ENCODE measurements at regions not wholly inside any gene's neighbourhood (a gene's known extent, or its start where the extent isn't known, plus 50 kb on each side); places are given as distances from the start of the nearest gene placed in this dataset.

DNA sequence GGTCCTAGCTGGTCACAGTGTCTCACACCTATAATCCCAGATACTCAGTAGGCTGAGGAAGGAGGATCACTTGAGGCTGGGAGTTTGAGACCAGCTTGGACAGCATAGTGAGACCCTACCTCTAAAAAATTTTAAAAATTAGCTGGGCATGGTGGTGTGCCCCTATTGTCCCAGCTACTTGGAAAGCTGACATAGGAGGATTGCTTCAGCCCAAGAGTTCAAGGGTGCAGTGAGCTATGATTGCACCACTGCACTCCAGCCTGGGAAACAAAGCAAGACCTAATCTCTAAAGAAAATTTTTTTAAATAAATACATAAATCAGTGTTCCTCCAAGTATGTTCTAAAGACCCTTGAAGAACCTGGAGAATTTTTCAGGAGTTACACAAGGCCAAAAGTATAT lies 50.6 kb upstream of the GNAO1 start:
- intact Hi-C loops (cut with DNase I), result no loop called here
- H3K9me3 ChIP-seq, result no peaks in the 10 kb centered on the region
- H3K36me3 ChIP-seq, result no peaks in the 10 kb centered on the region
- no peak for DNase-seq (ENCODE audit: low spot score in 2 of 2)
- H3K27ac ChIP-seq, result no peak overlapping the region
- TF ChIP-seq, protein P1, sequence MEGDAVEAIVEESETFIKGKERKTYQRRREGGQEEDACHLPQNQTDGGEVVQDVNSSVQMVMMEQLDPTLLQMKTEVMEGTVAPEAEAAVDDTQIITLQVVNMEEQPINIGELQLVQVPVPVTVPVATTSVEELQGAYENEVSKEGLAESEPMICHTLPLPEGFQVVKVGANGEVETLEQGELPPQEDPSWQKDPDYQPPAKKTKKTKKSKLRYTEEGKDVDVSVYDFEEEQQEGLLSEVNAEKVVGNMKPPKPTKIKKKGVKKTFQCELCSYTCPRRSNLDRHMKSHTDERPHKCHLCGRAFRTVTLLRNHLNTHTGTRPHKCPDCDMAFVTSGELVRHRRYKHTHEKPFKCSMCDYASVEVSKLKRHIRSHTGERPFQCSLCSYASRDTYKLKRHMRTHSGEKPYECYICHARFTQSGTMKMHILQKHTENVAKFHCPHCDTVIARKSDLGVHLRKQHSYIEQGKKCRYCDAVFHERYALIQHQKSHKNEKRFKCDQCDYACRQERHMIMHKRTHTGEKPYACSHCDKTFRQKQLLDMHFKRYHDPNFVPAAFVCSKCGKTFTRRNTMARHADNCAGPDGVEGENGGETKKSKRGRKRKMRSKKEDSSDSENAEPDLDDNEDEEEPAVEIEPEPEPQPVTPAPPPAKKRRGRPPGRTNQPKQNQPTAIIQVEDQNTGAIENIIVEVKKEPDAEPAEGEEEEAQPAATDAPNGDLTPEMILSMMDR (IDR thresholded peaks at IDR 0.05), result no peak
- no peaks in the 10 kb centered on the region for H3K4me1 ChIP-seq
- H3K4me3 ChIP-seq, result no peak overlapping the region
- no peaks in the 10 kb centered on the region for H3K27me3 ChIP-seq

DNA sequence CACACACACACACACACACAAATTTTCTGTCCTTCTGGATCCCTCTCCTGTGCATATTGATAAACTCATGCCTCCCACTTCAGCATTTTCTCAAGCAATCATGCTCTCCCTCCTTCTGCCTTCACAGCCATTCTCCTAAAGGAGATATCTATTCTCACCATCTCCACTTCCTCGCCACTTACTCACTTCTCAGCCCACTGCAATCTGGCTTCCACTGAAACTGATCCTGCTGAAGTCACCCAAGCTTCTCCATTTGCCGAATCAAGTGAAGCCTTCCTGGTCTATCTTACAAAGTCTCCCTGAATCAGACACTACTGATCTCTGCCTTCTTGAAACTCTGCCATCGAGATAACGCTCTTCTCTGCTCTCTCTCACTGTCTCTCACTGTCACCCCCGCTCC lies 54.0 kb upstream of the GNAO1 start:
- intact Hi-C loops (cut with DNase I), result no loop called here
- no peak overlapping the region for H3K27ac ChIP-seq
- H3K27me3 ChIP-seq, result no peaks in the 10 kb centered on the region

DNA sequence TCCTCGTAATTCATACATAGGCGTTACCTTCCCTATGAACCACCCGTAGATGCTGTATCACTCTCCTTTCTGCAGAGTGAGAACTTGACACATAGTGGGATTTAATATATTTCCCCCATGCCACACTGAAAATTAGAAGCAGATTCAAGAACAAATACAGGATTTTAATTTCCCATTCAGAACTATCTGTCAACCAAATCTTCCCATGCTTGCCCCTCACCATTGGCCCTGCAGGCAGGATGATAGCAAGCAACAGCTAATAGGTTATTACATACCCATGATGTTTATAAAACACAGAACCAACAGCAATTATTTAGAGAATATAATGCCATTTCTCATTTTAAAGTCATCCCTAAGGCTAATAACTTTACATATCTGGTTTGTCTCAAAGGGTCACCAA lies 55.0 kb upstream of the GNAO1 start:
- H3K36me3 ChIP-seq, result no peaks in the 10 kb centered on the region
- no peaks in the 10 kb centered on the region for H3K9me3 ChIP-seq
- no peaks in the 10 kb centered on the region for H3K27me3 ChIP-seq
- H3K27ac ChIP-seq, result no peak overlapping the region
- H3K4me1 ChIP-seq, result no peaks in the 10 kb centered on the region
- intact Hi-C loops (cut with DNase I), result no loop called here
- TF ChIP-seq, protein P1 (IDR thresholded peaks at IDR 0.05), result no peak
- no peak overlapping the region for H3K4me3 ChIP-seq
- no peak for DNase-seq (ENCODE audit: low spot score in 2 of 2)

More for the DNA sequence above, 54.0 kb upstream of the GNAO1 start:
- DNase-seq (ENCODE audit: low spot score in 2 of 2), result no peak
- TF ChIP-seq, protein P1 (IDR thresholded peaks at IDR 0.05), result no peak
- Histone ChIP-seq H3K9me3 (no peaks in the 10 kb centered on the region), H3K4me1 (no peaks in the 10 kb centered on the region), H3K36me3 (no peaks in the 10 kb centered on the region), H3K4me3 (no peak overlapping the region)

DNA sequence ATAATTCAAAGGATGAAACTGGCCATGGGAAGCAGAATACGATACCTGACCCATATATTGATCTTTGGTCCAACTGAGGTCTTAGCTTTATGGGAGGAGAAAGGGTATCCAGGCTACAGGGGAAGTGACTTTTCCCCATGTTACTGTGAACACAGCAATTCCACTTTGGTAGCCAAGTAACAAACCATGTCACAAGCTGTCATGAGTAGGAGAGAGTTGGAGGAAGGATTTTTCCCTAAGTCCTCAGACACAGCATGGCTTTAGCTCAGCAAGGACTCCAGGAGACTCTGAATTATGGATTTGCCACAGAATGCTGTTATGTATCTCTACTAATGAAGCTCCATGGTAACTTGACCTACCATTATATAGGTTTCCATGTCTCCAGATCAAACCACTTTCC lies 56.5 kb upstream of the GNAO1 start:
- TF ChIP-seq, protein P1 (IDR thresholded peaks at IDR 0.05), result no peak
- Histone ChIP-seq H3K9me3 (no peaks in the 10 kb centered on the region), H3K27ac (no peak overlapping the region), H3K27me3 (no peaks in the 10 kb centered on the region), H3K4me3 (no peak overlapping the region), H3K4me1 (no peaks in the 10 kb centered on the region), H3K36me3 (no peaks in the 10 kb centered on the region)
- DNase-seq (ENCODE audit: low spot score in 2 of 2), result no peak
- intact Hi-C loops (cut with DNase I), result no loop called here

DNA sequence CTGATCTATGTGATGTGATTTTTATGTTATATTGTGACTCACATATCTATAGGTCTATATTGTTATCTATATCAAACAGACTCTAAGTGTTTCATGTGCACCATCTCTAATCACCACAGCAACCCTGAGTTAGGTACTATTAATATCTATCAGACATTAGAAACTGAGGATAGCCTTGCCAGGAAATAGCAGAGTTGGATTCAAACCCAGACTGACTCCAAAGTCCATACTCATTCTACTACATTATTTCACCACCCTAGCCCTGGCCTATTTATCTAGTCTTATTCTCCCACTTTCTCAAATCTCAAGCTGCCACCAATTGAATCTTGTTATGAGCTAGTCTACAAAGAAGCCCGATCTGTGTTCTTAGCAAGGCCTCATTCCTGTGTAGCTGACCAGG lies 65.4 kb upstream of the GNAO1 start:
- TF ChIP-seq, protein P1 (IDR thresholded peaks at IDR 0.05), result no peak
- no peak overlapping the region for H3K4me3 ChIP-seq

DNA sequence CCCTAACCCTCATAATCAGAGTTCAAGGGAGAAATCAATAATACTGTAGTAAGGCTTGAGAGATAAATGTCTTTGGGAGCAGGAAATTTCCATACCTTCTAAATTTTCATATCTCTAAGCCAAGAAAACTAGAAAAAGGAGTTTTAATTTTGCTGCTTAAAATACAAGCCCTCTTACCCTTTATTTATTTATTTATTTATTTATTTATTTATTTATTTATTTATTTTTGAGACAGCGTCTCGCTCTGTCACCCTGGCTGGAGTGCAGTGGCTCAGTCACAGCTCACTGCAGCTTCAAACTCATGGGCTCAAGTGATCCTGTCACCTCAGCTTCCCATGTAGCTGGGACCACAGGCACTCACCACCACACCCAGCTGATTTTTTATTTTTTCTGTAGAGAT lies 69.0 kb upstream of the GNAO1 start:
- Histone ChIP-seq H3K4me1 (no peaks in the 10 kb centered on the region), H3K27me3 (no peaks in the 10 kb centered on the region), H3K9me3 (no peaks in the 10 kb centered on the region), H3K36me3 (no peaks in the 10 kb centered on the region), H3K27ac (no peak overlapping the region), H3K4me3 (no peak overlapping the region)
- TF ChIP-seq, protein P1 (IDR thresholded peaks at IDR 0.05), result no peak
- DNase-seq (ENCODE audit: low spot score in 2 of 2), result no peak
- intact Hi-C loops (cut with DNase I), result no loop called here

More for the DNA sequence above, 65.4 kb upstream of the GNAO1 start:
- intact Hi-C loops (cut with DNase I), result no loop called here
- DNase-seq (ENCODE audit: low spot score in 2 of 2), result no peak
- H3K27me3 ChIP-seq, result no peaks in the 10 kb centered on the region
- H3K4me1 ChIP-seq, result no peaks in the 10 kb centered on the region
- H3K9me3 ChIP-seq, result no peaks in the 10 kb centered on the region
- no peak overlapping the region for H3K27ac ChIP-seq
- no peaks in the 10 kb centered on the region for H3K36me3 ChIP-seq

Data from ascending aorta (tissue), 2 donors.